OCI-LY3 (cell line): ENCODE measurements at regions not wholly inside any gene's neighbourhood (a gene's known extent, or its start where the extent isn't known, plus 50 kb on each side); places are given as distances from the start of the nearest gene placed in this dataset.

Source experiments
- H2AFZ ChIP-seq: fragments of 200-600, 300-600 bp; shearing (Covaris generic); 2 replicates; pipeline ENCODE4 v1.6.0; 2014; ENCODE audit warnings: antibody characterized with exemption, low read depth, low read length
- H3K27ac ChIP-seq: fragments of 200-600, 300-600 bp; sonication (generic); 2 replicates; pipeline ENCODE4 v1.5.1; 2014; ENCODE audit warnings: mild to moderate bottlenecking, low read length, moderate library complexity, mixed read lengths
- H3K27me3 ChIP-seq: fragments of 200-600, 300-600 bp; sonication (generic); 2 replicates; pipeline ENCODE4 v1.6.1; 2014; ENCODE audit warnings: low read depth, low read length, mixed read lengths
- H3K36me3 ChIP-seq: fragments of 200-600, 300-600 bp; sonication (generic); replicated peaks from 2 replicates; pipeline ENCODE3; 2014; ENCODE audit warnings: low read depth, low read length, mixed read lengths
- H3K4me1 ChIP-seq: fragments of 300-600, 200-600 bp; sonication (generic); 2 replicates; pipeline ENCODE4 v1.6.1; 2014; ENCODE audit warnings: low read length, mixed read lengths
- H3K4me2 ChIP-seq: fragments of 200-600, 300-600 bp; sonication (generic); 2 replicates; pipeline ENCODE4 v1.6.1; 2014; ENCODE audit warnings: low read length, mixed read lengths
- H3K4me3 ChIP-seq: fragments of 300-600, 200-600 bp; sonication (generic); 2 replicates; pipeline ENCODE4 v1.5.1; 2014; ENCODE audit warnings: antibody characterized with exemption, mild to moderate bottlenecking, low read length, moderate library complexity
- H3K79me2 ChIP-seq: fragments of 300-600, 200-600 bp; shearing (Covaris generic); 2 replicates; pipeline ENCODE4 v1.6.1; 2014; ENCODE audit warnings: mild to moderate bottlenecking, low read length, mixed read lengths
- H3K9ac ChIP-seq: fragments of 300-600, 200-600 bp; shearing (Covaris generic); 2 replicates; pipeline ENCODE4 v1.6.0; 2014; ENCODE audit warnings: mild to moderate bottlenecking, low read length, moderate library complexity
- H3K9me3 ChIP-seq: fragments of 200-600, 300-600 bp; shearing (Covaris generic); 2 replicates; pipeline ENCODE4 v1.6.1; 2014; ENCODE audit warnings: low read length, mixed read lengths; ENCODE audit not compliant: insufficient read depth
- H4K20me1 ChIP-seq: fragments of 200-600, 300-600 bp; sonication (generic); 2 replicates; pipeline ENCODE4 v1.6.1; 2016; ENCODE audit warnings: low read length, mixed read lengths; ENCODE audit not compliant: insufficient read depth
- CTCF ChIP-seq: fragments of 200-600, 300-600 bp; sonication (generic); IDR thresholded peaks from 2 replicates; pipeline ENCODE4 v1.5.1; 2014; ENCODE audit warnings: antibody characterized with exemption, low read length, low read depth
- EZH2phosphoT487 ChIP-seq: fragments of 200-600 bp; shearing (Covaris generic); IDR thresholded peaks from 2 replicates; pipeline ENCODE4 v1.6.1; 2018; ENCODE audit warnings: antibody characterized with exemption, mixed run types, low read depth

GRCh38 chrX:21174439-21174838 is 199.8 kb upstream of the CNKSR2 start:
- H3K4me1 ChIP-seq, result peaks cover 6% of the 10 kb centered on the region; the same call in 1 of the 2 replicates
- H3K79me2 ChIP-seq, result no peaks in the 10 kb centered on the region
- H3K27me3 ChIP-seq, result no peaks in the 10 kb centered on the region
- H4K20me1 ChIP-seq, result no peaks in the 10 kb centered on the region
- H2AFZ ChIP-seq, result no peak overlapping the region
- H3K36me3 ChIP-seq, result no peaks in the 10 kb centered on the region
- no peak overlapping the region for H3K9ac ChIP-seq
- H3K4me3 ChIP-seq, result no peak overlapping the region
- TF ChIP-seq EZH2phosphoT487, result no peak
- TF ChIP-seq CTCF, result no peak
- no peak overlapping the region for H3K27ac ChIP-seq
- H3K9me3 ChIP-seq, result no peaks in the 10 kb centered on the region
- no peak overlapping the region for H3K4me2 ChIP-seq

DNA sequence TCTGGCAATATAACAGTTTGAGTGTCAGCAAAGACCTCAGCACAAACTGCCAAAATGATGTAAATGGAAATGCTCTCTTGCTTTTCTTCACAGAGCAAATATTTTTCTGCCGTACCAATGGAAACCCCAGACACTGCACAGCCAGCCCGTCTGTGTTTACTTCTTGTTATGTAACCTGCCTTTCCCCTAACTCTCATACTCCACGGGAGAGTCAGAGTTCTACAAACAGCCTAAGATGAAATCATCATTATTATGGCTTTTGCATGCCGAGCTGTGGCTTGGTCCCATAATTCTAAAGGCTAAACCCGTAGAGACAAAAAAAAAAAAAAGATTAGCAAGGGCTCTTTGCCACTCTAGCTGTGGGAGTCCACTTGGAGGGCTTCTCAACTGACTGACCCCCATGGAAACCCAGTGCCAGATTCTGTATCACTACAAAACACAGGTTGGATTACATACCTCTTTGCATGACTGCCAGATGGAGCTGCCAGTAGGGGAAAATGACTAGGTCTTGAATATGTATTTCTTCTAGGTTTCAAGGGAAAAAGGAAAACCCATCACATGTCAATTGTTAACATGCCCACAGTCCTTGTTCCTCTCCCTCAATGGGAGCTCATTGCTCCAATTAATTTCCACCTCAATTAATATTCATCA is 197.2 kb upstream of the CNKSR2 start:
- no peaks in the 10 kb centered on the region for H3K27me3 ChIP-seq
- no peaks in the 10 kb centered on the region for H3K4me1 ChIP-seq
- H3K36me3 ChIP-seq, result no peaks in the 10 kb centered on the region
- H4K20me1 ChIP-seq, result no peaks in the 10 kb centered on the region
- H3K9ac ChIP-seq, result no peak overlapping the region
- H3K4me2 ChIP-seq, result no peak overlapping the region
- no peak overlapping the region for H3K4me3 ChIP-seq
- no peak overlapping the region for H3K27ac ChIP-seq
- H3K79me2 ChIP-seq, result no peaks in the 10 kb centered on the region
- no peak for TF ChIP-seq CTCF
- no peak for TF ChIP-seq EZH2phosphoT487
- no peak overlapping the region for H2AFZ ChIP-seq
- H3K9me3 ChIP-seq, result no peaks in the 10 kb centered on the region

DNA sequence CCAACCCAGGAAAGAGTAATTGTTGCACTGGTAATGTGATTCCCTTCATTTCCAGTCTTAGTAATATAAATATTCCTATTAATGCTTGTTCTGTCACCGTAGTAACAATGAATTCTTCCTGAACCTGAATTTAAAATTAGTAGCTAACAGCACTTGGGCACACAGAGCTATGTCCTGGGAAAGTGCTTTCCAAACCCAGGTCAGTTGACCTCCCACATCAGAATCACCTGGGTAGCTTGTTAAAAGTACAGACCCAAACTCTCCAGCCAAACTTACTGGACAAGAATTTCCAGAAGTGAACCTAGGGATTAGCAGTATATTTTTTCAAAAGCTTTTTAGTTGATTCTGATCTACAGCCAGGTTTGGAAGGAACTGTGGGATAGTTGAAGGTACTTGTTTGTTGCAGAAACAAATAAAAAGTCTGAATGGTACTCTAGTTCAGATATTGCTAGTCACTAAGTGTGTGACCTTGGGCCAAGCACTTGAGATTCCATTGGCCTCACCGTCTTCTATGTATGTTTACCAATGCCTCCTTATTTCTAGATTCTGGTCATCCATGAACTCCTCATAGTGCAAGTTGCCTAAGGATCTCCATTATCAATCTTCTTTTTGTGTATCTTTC is 192.9 kb upstream of the CNKSR2 start:
- H3K27me3 ChIP-seq, result no peaks in the 10 kb centered on the region
- H3K27ac ChIP-seq, result no peak overlapping the region
- H3K9ac ChIP-seq, result no peak overlapping the region
- TF ChIP-seq CTCF (no peak), EZH2phosphoT487 (no peak)
- H3K4me1 ChIP-seq, result no peaks in the 10 kb centered on the region
- H3K4me2 ChIP-seq, result no peak overlapping the region
- H3K4me3 ChIP-seq, result no peak overlapping the region
- no peaks in the 10 kb centered on the region for H3K36me3 ChIP-seq
- H3K79me2 ChIP-seq, result no peaks in the 10 kb centered on the region
- H4K20me1 ChIP-seq, result no peaks in the 10 kb centered on the region
- no peak overlapping the region for H2AFZ ChIP-seq
- H3K9me3 ChIP-seq, result no peaks in the 10 kb centered on the region

DNA sequence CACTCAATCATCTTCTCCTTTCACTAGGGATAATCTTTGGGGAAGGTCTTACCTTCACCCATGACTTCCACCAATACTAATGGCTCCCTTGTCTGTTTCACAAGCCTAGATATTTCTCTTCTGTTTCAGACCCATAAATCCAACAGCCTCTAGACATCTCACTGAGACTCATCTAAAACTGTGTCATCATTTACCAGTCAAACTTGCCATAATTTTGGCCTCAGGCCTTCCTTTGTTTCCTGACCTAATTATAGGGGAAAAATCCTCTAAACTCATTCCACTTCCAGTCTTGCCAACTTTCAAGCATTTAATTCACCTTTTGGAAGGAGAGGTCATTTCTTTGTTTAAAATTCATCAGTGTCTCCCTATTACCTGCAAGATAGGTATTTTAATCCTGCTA is 181.0 kb upstream of the CNKSR2 start:
- H3K9me3 ChIP-seq, result no peaks in the 10 kb centered on the region
- H3K4me2 ChIP-seq, result no peak overlapping the region
- H3K4me3 ChIP-seq, result no peak overlapping the region
- H2AFZ ChIP-seq, result no peak overlapping the region
- no peak overlapping the region for H3K9ac ChIP-seq
- H3K27me3 ChIP-seq, result no peaks in the 10 kb centered on the region
- no peaks in the 10 kb centered on the region for H3K79me2 ChIP-seq
- no peak overlapping the region for H3K27ac ChIP-seq
- H3K4me1 ChIP-seq, result no peaks in the 10 kb centered on the region
- H4K20me1 ChIP-seq, result no peaks in the 10 kb centered on the region
- H3K36me3 ChIP-seq, result no peaks in the 10 kb centered on the region
- TF ChIP-seq EZH2phosphoT487, result no peak
- no peak for TF ChIP-seq CTCF
